ENCODE measurements at regions not wholly inside any gene's neighbourhood (a gene's known extent, or its start where the extent isn't known, plus 50 kb on each side); places are given as distances from the start of the nearest gene placed in this dataset.
"Not testable (repeated sequence)": the region's sequence is repeated elsewhere in the genome, so short reads cannot be mapped to it uniquely, and the experiment has no call there.

DNA sequence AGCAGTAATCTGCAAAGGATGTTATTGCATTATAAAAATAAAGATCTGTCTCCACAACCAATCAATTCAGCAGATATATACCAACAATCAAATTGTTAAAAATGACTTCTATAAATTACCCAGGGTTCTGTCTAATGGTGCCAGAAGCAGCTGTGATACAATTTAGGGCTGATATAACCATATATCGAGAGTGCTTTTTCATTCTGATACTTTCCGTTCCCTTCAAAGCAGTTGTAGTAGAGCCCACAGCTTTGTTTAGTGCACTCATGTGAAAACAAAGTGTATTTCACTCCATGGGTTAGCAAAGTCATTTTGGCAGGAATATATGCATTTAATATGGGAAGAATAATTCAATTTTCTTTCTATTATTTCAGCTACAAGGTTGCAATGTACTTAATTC lies 83.1 kb upstream of the CHCHD3 start:
- no peak for DNase-seq (ENCODE audit: extremely low spot score, unreplicated experiment)
- no peaks in the 10 kb centered on the region for H3K9me3 Mint-ChIP-seq
- TF ChIP-seq, protein P1, sequence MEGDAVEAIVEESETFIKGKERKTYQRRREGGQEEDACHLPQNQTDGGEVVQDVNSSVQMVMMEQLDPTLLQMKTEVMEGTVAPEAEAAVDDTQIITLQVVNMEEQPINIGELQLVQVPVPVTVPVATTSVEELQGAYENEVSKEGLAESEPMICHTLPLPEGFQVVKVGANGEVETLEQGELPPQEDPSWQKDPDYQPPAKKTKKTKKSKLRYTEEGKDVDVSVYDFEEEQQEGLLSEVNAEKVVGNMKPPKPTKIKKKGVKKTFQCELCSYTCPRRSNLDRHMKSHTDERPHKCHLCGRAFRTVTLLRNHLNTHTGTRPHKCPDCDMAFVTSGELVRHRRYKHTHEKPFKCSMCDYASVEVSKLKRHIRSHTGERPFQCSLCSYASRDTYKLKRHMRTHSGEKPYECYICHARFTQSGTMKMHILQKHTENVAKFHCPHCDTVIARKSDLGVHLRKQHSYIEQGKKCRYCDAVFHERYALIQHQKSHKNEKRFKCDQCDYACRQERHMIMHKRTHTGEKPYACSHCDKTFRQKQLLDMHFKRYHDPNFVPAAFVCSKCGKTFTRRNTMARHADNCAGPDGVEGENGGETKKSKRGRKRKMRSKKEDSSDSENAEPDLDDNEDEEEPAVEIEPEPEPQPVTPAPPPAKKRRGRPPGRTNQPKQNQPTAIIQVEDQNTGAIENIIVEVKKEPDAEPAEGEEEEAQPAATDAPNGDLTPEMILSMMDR (conservative IDR thresholded peaks at IDR 0.05): no peak
- no peaks in the 10 kb centered on the region for H3K36me3 Mint-ChIP-seq
- H3K4me1 Mint-ChIP-seq (ENCODE audit: unreplicated experiment): no peaks in the 10 kb centered on the region
- peaks cover 37% of the 10 kb centered on the region for H3K27me3 Mint-ChIP-seq
- no peak overlapping the region for H3K27ac Mint-ChIP-seq
- no peak overlapping the region for H3K4me3 Mint-ChIP-seq

DNA sequence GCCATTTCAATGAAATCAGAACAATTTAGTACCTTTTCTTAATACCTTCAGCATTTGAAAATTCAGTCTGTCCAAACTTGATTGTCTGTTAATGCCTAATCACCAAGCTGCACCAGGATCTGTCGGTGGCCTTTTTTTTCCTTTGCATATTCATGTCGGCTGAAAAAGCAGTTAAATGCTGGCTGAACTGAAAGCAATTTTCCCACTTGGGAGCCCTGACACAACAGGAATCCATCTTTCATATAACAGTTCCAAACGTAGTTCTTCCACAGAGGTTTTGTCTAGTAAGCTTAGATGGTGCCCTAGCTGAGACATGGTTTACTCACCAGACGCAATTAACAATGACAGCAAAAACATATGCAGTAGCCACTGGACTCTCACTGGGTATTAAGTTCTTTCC lies 83.6 kb upstream of the CHCHD3 start:
- Mint-ChIP-seq H3K9me3 (no peaks in the 10 kb centered on the region), H3K36me3 (no peaks in the 10 kb centered on the region), H3K4me1 (ENCODE audit: unreplicated experiment) (no peaks in the 10 kb centered on the region), H3K27me3 (peaks cover 36% of the 10 kb centered on the region), H3K27ac (no peak overlapping the region), H3K4me3 (no peak overlapping the region)
- TF ChIP-seq, protein P1 (conservative IDR thresholded peaks at IDR 0.05): no peak
- no peak for DNase-seq (ENCODE audit: extremely low spot score, unreplicated experiment)

DNA sequence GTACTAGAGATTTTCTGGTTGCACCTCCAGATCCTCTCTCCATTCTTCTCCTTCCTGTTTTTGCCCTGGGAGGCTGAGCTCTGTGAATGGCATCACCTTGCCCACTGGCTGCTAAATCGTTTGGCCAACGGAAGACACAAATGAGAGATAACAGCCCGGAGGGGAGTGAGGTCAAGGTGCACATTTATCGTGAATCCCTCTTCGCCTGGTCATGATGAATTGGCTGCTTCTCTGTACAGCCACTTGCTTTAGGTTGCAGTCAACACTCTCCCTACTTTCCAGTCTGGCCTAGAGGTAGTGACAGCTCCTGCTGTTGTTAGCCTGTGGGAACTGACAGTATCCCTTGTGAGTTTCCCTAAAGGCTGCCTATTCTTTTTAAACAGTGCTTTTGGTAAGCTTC lies 85.4 kb upstream of the CHCHD3 start:
- DNase-seq (ENCODE audit: extremely low spot score, unreplicated experiment): no peak
- TF ChIP-seq, protein P1 (conservative IDR thresholded peaks at IDR 0.05): no peak
- H3K4me3 Mint-ChIP-seq: no peak overlapping the region
- no peaks in the 10 kb centered on the region for H3K9me3 Mint-ChIP-seq
- peaks cover 39% of the 10 kb centered on the region for H3K27me3 Mint-ChIP-seq
- H3K4me1 Mint-ChIP-seq (ENCODE audit: unreplicated experiment): no peaks in the 10 kb centered on the region
- H3K27ac Mint-ChIP-seq: no peak overlapping the region
- no peaks in the 10 kb centered on the region for H3K36me3 Mint-ChIP-seq

DNA sequence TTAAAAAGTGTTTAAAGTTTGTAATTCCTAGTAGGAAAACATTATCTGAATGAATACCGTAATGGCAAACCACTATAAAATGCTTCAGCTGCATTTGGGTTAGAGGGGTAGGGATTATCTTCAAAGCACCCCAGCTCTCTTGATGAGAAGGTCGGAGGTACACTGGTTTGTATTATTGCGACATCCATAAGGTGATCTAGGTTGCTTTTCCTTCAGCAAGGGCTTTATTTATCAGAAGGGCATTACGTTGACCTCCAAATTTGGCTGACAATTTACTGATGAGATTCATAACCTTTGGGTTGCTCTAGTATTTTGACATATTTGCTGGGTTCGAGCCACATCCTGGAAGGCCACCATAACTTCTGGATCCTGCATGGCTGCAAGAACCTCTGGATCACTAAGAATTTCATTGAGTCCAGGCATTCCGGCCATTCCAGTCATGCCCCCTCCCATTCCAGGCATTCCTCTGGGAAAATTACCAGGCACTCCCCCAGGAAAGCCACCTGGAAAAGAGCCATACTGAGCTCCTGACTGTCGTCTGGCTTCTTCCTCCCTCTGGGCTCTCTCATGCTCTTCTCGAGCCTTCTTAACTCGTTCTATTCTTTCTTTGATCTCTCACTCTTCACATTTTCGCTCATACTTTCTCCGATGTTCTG lies 83.6 kb upstream of the EXOC4 start:
- DNase-seq (ENCODE audit: extremely low spot score, unreplicated experiment); H3K27ac Mint-ChIP-seq; H3K9me3 Mint-ChIP-seq; H3K4me3 Mint-ChIP-seq; H3K36me3 Mint-ChIP-seq; H3K4me1 Mint-ChIP-seq (ENCODE audit: unreplicated experiment): not testable (repeated sequence)
- H3K27me3 Mint-ChIP-seq: peaks cover 28% of the 10 kb centered on the region

DNA sequence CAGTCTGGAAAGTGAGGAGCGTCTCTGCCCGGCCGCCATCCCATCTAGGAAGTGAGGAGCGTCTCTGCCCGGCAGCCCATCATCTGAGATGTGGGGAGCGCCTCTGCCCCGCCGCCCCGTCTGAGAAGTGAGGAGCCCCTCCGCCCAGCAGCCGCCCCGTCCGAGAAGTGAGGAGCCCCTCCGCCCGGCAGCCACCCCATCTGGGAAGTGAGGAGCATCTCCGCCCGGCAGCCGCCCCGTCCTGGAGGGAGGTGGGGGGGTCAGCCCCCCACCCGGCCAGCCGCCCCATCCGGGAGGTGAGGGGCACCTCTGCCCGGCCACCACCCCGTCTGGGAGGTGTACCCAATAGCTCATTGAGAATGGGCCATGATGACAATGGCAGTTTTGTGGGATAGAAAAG lies 75.4 kb upstream of the EXOC4 start:
- not testable (repeated sequence) for H3K4me1 Mint-ChIP-seq (ENCODE audit: unreplicated experiment); H3K4me3 Mint-ChIP-seq; H3K27ac Mint-ChIP-seq; H3K9me3 Mint-ChIP-seq; H3K27me3 Mint-ChIP-seq; DNase-seq (ENCODE audit: extremely low spot score, unreplicated experiment); H3K36me3 Mint-ChIP-seq

DNA sequence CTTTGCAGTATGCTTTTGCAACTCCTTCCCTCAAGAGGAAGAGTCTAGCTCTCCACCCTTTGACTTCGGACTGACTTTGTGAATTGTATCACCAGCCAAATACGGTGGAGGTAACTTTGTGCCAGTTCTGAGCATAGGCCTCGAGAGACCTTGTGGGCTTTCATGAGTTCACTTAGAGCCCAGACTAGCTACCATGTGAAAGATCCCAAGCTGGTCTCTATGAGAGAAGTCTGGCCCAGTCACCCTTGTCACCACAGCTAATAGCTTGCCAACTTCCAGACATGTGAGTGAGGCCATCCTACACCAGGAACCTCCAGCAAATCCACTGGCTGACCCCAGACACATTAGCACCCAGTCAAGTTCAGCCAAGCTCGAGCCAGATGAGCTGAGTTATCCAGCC lies 72.2 kb upstream of the EXOC4 start:
- H3K27me3 Mint-ChIP-seq: no peaks in the 10 kb centered on the region
- H3K4me1 Mint-ChIP-seq (ENCODE audit: unreplicated experiment): no peaks in the 10 kb centered on the region
- DNase-seq (ENCODE audit: extremely low spot score, unreplicated experiment): no peak
- no peak overlapping the region for H3K4me3 Mint-ChIP-seq
- TF ChIP-seq, protein P1 (conservative IDR thresholded peaks at IDR 0.05): no peak
- H3K27ac Mint-ChIP-seq: no peak overlapping the region
- no peaks in the 10 kb centered on the region for H3K36me3 Mint-ChIP-seq
- H3K9me3 Mint-ChIP-seq: no peaks in the 10 kb centered on the region
